ENCODE measurements at regions not wholly inside any gene's neighbourhood (a gene's known extent, or its start where the extent isn't known, plus 50 kb on each side); places are given as distances from the start of the nearest gene placed in this dataset.

DNA sequence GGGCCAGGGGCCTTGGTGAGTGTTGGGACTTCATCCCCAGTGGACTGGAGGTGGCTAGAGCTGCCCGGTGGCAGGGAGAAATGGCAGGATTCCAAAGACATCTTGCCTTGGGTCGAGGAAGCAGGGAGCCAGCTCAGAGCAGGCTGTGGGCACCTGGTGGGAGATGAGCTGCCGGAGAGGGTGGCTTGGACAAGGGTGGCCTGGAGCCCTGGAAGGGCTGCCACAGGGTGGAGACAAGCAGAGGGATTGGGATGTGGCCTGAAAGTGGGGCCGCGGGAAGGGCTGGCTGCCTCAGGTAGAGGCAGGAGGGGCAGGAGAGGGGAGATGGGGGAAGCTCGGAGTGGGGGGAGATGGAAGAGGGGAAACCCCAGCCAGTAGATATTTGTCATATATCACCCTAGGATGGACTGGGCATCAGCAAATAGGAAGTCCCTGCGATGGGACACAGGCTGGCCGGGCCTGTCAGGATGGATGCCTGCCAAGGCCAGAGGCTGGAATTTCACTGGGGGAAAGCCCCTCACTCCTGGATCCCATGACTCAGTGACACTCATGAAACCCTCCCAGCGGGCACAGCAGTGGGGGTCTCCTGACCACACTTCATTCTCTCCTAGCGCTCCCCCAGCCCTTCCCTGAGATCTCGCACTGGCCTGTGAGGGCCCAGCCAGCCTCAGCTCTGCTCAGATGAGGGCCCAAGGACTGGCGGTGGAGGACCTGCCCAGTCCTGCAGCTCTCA lies 72.0 kb upstream of the SHISAL1 start:
- no peak for FAIRE-seq
- TF ChIP-seq, protein P1, sequence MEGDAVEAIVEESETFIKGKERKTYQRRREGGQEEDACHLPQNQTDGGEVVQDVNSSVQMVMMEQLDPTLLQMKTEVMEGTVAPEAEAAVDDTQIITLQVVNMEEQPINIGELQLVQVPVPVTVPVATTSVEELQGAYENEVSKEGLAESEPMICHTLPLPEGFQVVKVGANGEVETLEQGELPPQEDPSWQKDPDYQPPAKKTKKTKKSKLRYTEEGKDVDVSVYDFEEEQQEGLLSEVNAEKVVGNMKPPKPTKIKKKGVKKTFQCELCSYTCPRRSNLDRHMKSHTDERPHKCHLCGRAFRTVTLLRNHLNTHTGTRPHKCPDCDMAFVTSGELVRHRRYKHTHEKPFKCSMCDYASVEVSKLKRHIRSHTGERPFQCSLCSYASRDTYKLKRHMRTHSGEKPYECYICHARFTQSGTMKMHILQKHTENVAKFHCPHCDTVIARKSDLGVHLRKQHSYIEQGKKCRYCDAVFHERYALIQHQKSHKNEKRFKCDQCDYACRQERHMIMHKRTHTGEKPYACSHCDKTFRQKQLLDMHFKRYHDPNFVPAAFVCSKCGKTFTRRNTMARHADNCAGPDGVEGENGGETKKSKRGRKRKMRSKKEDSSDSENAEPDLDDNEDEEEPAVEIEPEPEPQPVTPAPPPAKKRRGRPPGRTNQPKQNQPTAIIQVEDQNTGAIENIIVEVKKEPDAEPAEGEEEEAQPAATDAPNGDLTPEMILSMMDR (IDR thresholded peaks at IDR 0.05; ENCODE audit: insufficient read depth, missing control alignments), result no peak
- DNase-seq (ENCODE audit: insufficient read length, low spot score), result no peak

DNA sequence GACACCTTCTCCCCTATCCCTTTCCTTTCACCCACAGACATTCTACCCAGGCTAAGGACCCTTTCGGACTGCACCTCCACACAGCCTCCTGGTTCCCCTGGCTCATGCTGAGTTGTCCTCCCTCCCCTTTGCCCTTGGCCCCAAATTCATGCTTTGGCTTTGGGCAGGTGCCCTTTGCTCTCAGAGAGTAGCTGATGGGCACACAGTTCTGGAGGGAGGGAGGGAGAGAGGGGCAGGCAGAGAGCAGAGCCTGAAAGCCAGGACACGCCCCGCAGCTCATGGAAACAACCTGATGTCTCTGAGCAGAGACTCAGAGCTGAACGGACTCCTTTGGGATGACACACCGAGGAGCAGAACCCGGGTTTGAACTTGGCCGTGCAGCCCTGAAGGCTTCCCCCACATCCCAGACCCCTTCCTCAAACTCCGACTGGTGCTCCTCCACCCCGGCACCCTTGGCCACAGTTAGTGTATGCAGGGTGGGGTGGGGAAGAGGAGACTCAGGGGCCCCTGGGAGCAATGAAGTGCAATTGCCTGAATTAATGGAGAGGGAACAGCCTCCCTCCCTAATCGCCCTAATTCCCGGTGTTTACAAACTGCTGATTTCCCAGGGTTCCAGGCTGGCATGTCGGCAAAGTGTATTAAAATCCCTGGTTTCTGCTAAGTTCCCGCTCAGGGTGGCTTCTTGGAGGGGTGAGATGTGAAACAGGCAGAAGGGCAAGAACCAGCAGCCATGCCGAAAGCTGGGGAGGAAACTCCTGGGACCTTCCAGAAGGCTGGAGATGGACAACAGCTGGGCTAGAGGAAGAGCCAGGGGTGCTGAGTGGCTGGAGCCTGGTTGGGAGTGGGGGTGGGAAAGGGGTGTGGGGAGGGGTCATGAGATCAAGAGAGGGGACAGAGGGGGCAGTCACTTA lies 71.2 kb upstream of the SHISAL1 start:
- TF ChIP-seq, protein P1 (IDR thresholded peaks at IDR 0.05; ENCODE audit: insufficient read depth, missing control alignments), result no peak
- no peak for FAIRE-seq

DNA sequence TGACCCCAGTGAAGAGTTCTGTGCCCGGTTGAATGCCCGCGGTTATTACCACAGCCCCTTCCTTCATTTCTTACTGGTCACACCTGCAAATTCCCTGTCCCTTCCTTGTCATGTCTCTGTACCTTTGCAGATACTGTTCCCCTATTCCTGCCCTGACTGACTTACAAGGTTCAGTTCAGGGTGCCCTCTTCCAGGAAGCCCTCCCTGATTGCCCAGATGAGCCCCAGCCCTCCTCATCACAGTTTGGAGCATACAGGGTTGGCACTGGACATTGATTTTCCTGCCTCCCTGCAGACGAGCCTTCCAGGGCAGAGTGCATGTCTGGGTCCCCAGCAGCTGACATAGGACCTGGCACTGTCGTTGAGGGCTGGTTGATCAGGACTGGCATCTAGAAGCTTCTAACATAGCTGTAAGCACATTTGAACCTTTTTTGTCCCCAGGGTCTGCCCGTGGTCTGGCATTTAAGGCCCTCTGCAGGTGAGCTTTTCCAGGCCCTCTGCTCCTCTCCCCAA lies 70.4 kb upstream of the SHISAL1 start:
- DNase-seq (ENCODE audit: insufficient read length, low spot score) (no peak), FAIRE-seq (no peak)
- TF ChIP-seq, protein P1 (IDR thresholded peaks at IDR 0.05; ENCODE audit: insufficient read depth, missing control alignments), result no peak

More for the DNA sequence above, 71.2 kb upstream of the SHISAL1 start:
- no peak for DNase-seq (ENCODE audit: insufficient read length, low spot score)

DNA sequence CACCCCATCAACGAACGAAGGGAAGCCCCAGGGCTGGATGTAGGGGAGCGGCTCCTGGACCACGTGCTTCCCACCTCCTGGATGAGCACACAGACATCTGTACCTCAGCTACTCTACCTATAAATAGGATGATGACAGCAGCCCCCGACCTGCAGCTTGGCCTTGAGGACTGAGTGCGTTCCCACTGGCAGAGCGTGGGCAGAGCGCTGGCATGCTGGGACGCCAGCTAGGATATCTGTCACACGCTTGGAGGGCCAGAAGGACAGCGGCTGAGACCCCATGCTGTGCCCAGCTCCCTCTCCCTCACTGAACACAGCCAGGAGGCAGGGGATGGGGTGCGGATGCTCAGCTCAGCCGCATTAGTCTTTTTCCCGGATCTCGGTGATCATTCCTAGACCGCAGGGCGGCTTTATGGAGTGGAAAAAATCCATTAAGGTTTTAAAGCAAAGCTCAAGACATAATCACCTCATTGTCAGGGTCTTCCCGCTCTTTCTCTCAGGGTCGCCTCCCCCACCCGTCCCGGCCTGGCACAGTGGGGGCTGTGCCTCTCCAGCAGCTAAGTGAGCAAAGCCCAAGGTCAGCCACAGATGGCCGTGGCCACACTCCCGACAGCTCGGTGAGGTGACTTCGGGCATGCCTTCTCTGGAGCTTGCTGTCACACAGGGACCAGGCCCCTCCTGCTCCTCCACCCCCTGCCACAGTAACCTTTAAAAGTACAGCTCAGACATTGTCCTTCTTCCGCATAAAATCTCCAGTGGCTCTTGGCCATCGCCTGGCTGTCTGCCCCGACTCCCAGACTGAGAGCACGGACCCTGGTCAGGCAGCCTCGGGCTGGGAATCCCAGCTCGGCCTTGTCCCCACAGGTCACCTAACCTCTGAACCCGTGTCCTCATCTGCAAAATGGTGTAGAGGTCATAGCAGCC lies 69.6 kb upstream of the SHISAL1 start:
- no peak for DNase-seq (ENCODE audit: insufficient read length, low spot score)
- TF ChIP-seq, protein P1 (IDR thresholded peaks at IDR 0.05; ENCODE audit: insufficient read depth, missing control alignments), result no peak

DNA sequence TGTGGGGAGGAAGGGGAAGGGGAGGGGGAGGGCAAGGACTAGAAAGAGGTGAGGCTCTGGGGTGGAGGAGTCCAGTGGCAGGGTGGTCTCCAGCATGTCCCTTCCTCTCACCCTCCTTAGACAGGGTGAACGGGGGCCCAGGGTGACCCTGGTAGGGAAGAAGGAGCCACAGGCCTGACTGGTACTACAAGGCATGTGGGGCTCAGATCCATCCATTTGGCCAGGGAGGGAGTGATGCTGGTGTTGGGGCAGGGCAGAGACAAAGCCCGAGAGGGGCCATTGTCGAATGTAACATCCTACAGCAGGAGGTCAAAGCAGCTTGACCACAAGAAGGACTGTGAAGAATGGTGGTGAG lies 69.0 kb upstream of the SHISAL1 start:
- no peak for DNase-seq (ENCODE audit: insufficient read length, low spot score)
- no peak for FAIRE-seq
- TF ChIP-seq, protein P1 (IDR thresholded peaks at IDR 0.05; ENCODE audit: insufficient read depth, missing control alignments), result no peak

More for the DNA sequence above, 69.6 kb upstream of the SHISAL1 start:
- FAIRE-seq, result no peak

DNA sequence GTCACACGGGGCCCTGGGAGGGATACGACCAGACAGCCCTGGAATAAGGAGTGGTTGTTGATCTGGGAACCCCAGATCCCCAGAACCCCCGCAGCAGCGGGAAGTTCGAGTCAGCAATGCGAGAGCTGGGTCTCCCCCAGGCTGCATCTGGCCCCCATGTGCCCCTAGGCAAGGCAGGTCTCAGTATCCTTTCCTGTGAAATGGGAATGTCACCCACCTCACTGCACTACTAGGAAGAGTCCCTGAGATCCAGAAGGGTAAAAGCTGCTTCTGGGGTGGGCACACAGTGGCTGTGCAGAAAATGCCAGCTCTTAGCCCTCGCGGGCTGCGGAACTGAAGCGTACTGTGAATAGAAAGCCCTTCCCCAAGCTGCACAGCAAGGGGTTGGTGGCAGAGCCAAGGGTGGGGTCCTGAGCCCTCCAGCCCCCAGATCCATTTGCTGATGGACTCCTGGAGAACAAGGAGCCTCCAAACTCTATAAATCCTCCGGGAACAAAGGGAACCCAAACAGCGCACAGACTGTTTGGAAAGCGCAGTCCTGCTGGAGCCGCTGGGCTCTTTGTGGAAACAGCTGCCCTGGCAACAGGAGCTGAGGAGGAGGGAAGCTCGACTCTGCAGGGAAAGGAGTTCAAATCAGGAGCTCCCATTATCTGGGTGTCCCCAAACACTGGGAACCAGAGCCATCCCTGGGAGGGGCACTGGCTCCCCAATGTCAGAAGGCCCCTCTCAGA lies 68.2 kb upstream of the SHISAL1 start:
- DNase-seq (ENCODE audit: insufficient read length, low spot score), result no peak
- FAIRE-seq, result no peak
- TF ChIP-seq, protein P1 (IDR thresholded peaks at IDR 0.05; ENCODE audit: insufficient read depth, missing control alignments), result no peak

Data from D721Med (cell line).